Stomach (tissue), 4 donors: ENCODE measurements at regions not wholly inside any gene's neighbourhood (a gene's known extent, or its start where the extent isn't known, plus 50 kb on each side); places are given as distances from the start of the nearest gene placed in this dataset.
"Not testable (repeated sequence)": the region's sequence is repeated elsewhere in the genome, so short reads cannot be mapped to it uniquely, and the experiment has no call there.

ENCODE experiments used
- EP300 ChIP-seq: sonication (generic); formaldehyde crosslinking; IDR thresholded peaks from one replicate; pipeline ENCODE4 v1.6.1; 2017; ENCODE audit warnings: antibody characterized with exemption
- POLR2AphosphoS5 ChIP-seq, 3 donors: sonication (generic); formaldehyde crosslinking; IDR thresholded peaks; one replicate each; pipeline ENCODE4 v1.6.1; 2016; ENCODE audit warnings: antibody characterized with exemption in 3 of 3
- TF ChIP-seq, protein P1 (sequence below), 7 experiments: fragments of 450-650 bp in 4 of 7; fragments of 200-600 bp in 3 of 7; sonication (generic) in 3 of 7; IDR thresholded peaks; one replicate each; pipeline ENCODE4 v1.5.1; 2016 to 2019; ENCODE audit warnings: antibody characterized with exemption in 7 of 7, control low read depth in 2 of 7, mild to moderate bottlenecking in 1 of 7

DNA sequence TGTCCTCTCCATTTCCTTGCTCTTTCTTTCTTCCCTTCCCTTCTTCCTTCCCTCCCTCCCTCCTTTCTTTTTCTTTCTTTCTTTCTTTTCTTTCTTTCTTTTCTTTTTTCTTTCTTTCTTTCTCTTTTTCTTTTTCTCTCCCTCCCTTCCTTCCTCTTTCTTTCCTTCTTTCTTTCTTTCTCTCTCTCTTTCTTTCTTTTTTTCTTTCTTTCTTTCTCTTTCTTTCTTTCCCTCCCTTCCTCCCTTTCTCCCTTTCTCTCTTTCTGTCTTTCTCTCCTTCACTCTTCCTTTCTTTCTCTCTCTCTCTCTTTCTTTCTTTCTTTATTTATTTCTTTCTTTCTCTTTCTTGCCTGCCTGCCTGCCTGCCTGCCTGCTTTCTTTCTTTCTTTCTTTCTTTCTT lies 326.8 kb upstream of the ONECUT1 start:
- TF ChIP-seq, protein P1, sequence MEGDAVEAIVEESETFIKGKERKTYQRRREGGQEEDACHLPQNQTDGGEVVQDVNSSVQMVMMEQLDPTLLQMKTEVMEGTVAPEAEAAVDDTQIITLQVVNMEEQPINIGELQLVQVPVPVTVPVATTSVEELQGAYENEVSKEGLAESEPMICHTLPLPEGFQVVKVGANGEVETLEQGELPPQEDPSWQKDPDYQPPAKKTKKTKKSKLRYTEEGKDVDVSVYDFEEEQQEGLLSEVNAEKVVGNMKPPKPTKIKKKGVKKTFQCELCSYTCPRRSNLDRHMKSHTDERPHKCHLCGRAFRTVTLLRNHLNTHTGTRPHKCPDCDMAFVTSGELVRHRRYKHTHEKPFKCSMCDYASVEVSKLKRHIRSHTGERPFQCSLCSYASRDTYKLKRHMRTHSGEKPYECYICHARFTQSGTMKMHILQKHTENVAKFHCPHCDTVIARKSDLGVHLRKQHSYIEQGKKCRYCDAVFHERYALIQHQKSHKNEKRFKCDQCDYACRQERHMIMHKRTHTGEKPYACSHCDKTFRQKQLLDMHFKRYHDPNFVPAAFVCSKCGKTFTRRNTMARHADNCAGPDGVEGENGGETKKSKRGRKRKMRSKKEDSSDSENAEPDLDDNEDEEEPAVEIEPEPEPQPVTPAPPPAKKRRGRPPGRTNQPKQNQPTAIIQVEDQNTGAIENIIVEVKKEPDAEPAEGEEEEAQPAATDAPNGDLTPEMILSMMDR (IDR thresholded peaks at IDR 0.05), result not testable (repeated sequence)
- TF ChIP-seq POLR2AphosphoS5 (IDR thresholded peaks at IDR 0.05); EP300: not testable (repeated sequence)
